ENCODE measurements at regions not wholly inside any gene's neighbourhood (a gene's known extent, or its start where the extent isn't known, plus 50 kb on each side); places are given as distances from the start of the nearest gene placed in this dataset.

- TF ChIP-seq USF2 (IDR thresholded peaks at IDR 0.05; ENCODE audit: low read depth, low read length) (no peak), USF2 (CRISPR knock-in tag; IDR thresholded peaks at IDR 0.05; ENCODE audit: borderline replicate concordance) (no peak), MAFK (conservative IDR thresholded peaks at IDR 0.05 in 1 of 2, IDR thresholded peaks at IDR 0.05 in 1 of 2; ENCODE audit: low read length in 2 of 2) (no peak), EP300 (IDR thresholded peaks at IDR 0.05; ENCODE audit: low read depth in 2 of 2, low read length in 2 of 2) (no peak), EP300 (CRISPR knock-in tag; IDR thresholded peaks at IDR 0.05; ENCODE audit: borderline replicate concordance) (no peak), ZNF674 (CRISPR knock-in tag; IDR thresholded peaks at IDR 0.05; ENCODE audit: low read depth) (no peak), FOXK2 (IDR thresholded peaks at IDR 0.05) (no peak), FOXJ3 (CRISPR knock-in tag; IDR thresholded peaks at IDR 0.05; ENCODE audit: borderline replicate concordance) (no peak)
Measured at GRCh38 chr15:31930967-31931366, 99.3 kb upstream of the CHRNA7 start.

All from HepG2 (cell line).